Adrenal gland (tissue), 5 donors: ENCODE measurements at regions not wholly inside any gene's neighbourhood (a gene's known extent, or its start where the extent isn't known, plus 50 kb on each side); places are given as distances from the start of the nearest gene placed in this dataset.

Experiments
- POLR2A ChIP-seq, 2 donors: fragments of 450-650 bp; IDR thresholded peaks; one replicate each; pipeline ENCODE4 v1.6.1; 2017; ENCODE audit warnings: antibody characterized with exemption in 2 of 2, mild to moderate bottlenecking in 2 of 2, moderate library complexity in 1 of 2
- TF ChIP-seq, protein P1 (sequence below), 6 experiments: fragments of 450-650 bp in 4 of 6; fragments of 200-600 bp in 2 of 6; sonication (generic) in 1 of 6; IDR thresholded peaks; 1 replicate in 5 of 6; 2 replicates in 1 of 6; pipeline versions ENCODE4 v1.5.1 to v1.8.0; 2016 to 2021; ENCODE audit warnings: antibody characterized with exemption in 6 of 6, mild to moderate bottlenecking in 2 of 6, moderate library complexity in 1 of 6
- donor health status: DM: no; HTN: no; CAD: no.

DNA sequence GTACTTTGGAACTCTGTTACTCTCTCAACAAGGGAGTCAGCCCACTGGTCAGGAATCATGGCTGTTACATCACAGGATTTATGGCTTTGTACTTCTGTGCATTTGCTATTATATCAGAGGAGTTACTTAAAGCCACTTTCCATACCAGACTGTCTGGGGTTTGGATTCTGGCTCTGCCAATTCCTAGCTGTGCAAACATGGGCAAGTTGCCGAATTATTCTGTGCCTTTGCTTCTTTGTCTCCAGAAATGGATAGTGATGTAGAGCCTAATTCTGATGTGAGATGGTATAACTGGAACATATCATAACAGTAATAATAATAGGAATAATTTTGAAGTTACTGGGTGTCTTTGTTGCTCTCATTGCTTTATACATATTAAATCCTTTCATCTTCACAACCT lies 1047.3 kb upstream of the SEMA6A start:
- TF ChIP-seq, protein P1, sequence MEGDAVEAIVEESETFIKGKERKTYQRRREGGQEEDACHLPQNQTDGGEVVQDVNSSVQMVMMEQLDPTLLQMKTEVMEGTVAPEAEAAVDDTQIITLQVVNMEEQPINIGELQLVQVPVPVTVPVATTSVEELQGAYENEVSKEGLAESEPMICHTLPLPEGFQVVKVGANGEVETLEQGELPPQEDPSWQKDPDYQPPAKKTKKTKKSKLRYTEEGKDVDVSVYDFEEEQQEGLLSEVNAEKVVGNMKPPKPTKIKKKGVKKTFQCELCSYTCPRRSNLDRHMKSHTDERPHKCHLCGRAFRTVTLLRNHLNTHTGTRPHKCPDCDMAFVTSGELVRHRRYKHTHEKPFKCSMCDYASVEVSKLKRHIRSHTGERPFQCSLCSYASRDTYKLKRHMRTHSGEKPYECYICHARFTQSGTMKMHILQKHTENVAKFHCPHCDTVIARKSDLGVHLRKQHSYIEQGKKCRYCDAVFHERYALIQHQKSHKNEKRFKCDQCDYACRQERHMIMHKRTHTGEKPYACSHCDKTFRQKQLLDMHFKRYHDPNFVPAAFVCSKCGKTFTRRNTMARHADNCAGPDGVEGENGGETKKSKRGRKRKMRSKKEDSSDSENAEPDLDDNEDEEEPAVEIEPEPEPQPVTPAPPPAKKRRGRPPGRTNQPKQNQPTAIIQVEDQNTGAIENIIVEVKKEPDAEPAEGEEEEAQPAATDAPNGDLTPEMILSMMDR (IDR thresholded peaks at IDR 0.05) = no peak
- no peak for TF ChIP-seq POLR2A (IDR thresholded peaks at IDR 0.05)
